Mucosa of descending colon (tissue), 3 donors: ENCODE measurements at regions not wholly inside any gene's neighbourhood (a gene's known extent, or its start where the extent isn't known, plus 50 kb on each side); places are given as distances from the start of the nearest gene placed in this dataset.

Experiments
- ATAC-seq: fragments of 200-7000 bp; cut with Tn5 transposase; one replicate; pipeline ENCODE4 v1.9.1; 2020; ENCODE audit warnings: mild to moderate bottlenecking, moderate library complexity
- DNase-seq, 3 donors: peaks; one replicate each; pipeline ENCODE4 v3.0.0-alpha.2; 2020
- H3K36me3 ChIP-seq: fragments of 200-600 bp; one replicate; pipeline ENCODE4 v1.8.0; 2021; ENCODE audit warnings: low read depth, mild to moderate bottlenecking
- H3K4me1 ChIP-seq: fragments of 200-600 bp; one replicate; pipeline ENCODE4 v1.8.0; 2021; ENCODE audit warnings: low read depth, mild to moderate bottlenecking
- H3K4me3 ChIP-seq: fragments of 200-600 bp; one replicate; pipeline ENCODE4 v1.8.0; 2021; ENCODE audit warnings: mild to moderate bottlenecking
- H3K9me3 ChIP-seq: fragments of 200-600 bp; one replicate; pipeline ENCODE4 v1.8.0; 2021; ENCODE audit warnings: mild to moderate bottlenecking
- intact Hi-C, 2 donors: fragments of 100-400 bp; cut with DNase I in 1 of 2; cut with micrococcal nuclease in 1 of 2; formaldehyde crosslinking; loops; one replicate each; pipeline versions ENCODE4 v1.11.0 to v1.11.1; 2022; cut with DNase I, micrococcal nuclease
- TF ChIP-seq, protein P1 (sequence below): fragments of 200-600 bp; IDR thresholded peaks from one replicate; pipeline ENCODE4 v1.8.0; 2022; ENCODE audit warnings: antibody characterized with exemption, mild to moderate bottlenecking
- donor health status: DM: no; HTN: no; CAD: no; lungs with moderate emphysema.
- donor health status: DM: no; HTN: no; CAD: no.
- donor health status: DM: no; HTN: yes; CAD: no.

GRCh38 chr1:164971391-164971790 lies 385.1 kb downstream of the LMX1A start:
- intact Hi-C loops, result no loop called here
- ATAC-seq, result no peak
- no peaks in the 10 kb centered on the region for H3K36me3 ChIP-seq

DNA sequence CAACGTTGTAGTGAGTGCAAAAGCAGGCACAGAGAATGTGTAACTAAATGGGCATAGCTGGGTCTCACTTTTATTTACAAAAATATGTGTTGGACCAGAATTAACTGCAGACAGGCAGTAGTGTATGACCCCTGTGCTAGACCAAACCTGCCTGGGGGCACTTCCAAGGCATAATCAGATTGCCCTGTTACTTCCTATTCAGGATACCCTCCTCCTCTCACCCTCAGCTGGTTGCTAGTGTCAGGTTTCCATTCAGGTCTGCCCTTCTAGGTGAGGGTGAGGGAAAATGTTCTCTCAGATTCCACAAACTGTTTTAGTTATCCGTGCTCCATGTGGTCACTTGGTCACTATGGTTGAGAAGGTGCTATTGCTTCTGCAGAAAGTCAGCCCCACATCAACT lies 387.3 kb downstream of the LMX1A start:
- intact Hi-C loops, result no loop called here
- ATAC-seq (no peak), DNase-seq (no peak)
- Histone ChIP-seq H3K36me3 (no peaks in the 10 kb centered on the region), H3K4me3 (no peak overlapping the region), H3K4me1 (no peaks in the 10 kb centered on the region), H3K9me3 (no peaks in the 10 kb centered on the region)
- TF ChIP-seq, protein P1, sequence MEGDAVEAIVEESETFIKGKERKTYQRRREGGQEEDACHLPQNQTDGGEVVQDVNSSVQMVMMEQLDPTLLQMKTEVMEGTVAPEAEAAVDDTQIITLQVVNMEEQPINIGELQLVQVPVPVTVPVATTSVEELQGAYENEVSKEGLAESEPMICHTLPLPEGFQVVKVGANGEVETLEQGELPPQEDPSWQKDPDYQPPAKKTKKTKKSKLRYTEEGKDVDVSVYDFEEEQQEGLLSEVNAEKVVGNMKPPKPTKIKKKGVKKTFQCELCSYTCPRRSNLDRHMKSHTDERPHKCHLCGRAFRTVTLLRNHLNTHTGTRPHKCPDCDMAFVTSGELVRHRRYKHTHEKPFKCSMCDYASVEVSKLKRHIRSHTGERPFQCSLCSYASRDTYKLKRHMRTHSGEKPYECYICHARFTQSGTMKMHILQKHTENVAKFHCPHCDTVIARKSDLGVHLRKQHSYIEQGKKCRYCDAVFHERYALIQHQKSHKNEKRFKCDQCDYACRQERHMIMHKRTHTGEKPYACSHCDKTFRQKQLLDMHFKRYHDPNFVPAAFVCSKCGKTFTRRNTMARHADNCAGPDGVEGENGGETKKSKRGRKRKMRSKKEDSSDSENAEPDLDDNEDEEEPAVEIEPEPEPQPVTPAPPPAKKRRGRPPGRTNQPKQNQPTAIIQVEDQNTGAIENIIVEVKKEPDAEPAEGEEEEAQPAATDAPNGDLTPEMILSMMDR, result no peak

More at GRCh38 chr1:164971391-164971790, 385.1 kb downstream of the LMX1A start:
- no peaks in the 10 kb centered on the region for H3K9me3 ChIP-seq
- TF ChIP-seq, protein P1, result no peak
- H3K4me3 ChIP-seq, result no peak overlapping the region
- H3K4me1 ChIP-seq, result no peaks in the 10 kb centered on the region
- DNase-seq, result no peak

DNA sequence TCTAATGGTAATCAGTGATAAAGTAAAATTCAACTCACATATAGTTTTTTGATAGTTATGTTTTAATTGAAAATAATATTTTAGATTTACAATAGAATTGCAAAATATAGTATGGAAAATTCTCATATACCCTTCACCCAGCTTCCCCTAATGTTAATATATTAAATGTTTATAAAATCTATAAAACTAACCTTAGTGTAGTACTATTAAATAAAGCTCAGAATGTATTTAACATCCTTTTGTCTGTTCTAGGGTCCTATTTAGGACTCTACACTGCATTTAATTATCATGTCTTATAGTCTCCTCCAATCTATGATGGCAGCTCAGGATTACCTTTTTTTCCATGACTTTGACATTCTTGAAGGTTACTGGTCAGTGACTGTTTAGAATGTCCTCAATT lies 389.2 kb downstream of the LMX1A start:
- TF ChIP-seq, protein P1, result no peak
- ATAC-seq, result no peak

DNA sequence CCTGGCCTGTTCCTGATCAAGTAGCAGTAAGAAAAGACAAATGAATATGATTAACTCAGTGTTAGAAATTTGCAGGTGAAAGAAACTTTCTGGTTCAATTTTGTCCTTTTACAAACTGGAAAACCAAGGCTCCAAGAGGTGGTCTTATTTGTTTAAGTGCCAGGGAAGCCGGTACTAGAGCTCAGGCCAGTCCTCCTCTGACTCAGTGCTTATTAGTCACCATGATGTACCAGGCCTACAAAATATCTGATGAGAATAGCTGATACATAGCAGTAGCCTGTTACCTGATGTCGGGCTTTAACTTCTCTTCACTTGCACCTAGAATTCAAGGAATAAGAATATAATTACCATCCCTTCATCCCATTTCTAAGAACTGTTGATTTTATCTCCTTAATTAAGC lies 394.8 kb downstream of the LMX1A start:
- Histone ChIP-seq H3K4me1 (no peaks in the 10 kb centered on the region), H3K9me3 (no peaks in the 10 kb centered on the region), H3K36me3 (no peaks in the 10 kb centered on the region), H3K4me3 (no peak overlapping the region)
- TF ChIP-seq, protein P1, result no peak
- DNase-seq (no peak), ATAC-seq (no peak)
- intact Hi-C loops, result no loop called here

More for the DNA sequence above, 389.2 kb downstream of the LMX1A start:
- H3K9me3 ChIP-seq, result no peaks in the 10 kb centered on the region
- no peaks in the 10 kb centered on the region for H3K4me1 ChIP-seq
- intact Hi-C loops, result no loop called here
- DNase-seq, result no peak
- no peaks in the 10 kb centered on the region for H3K36me3 ChIP-seq
- H3K4me3 ChIP-seq, result no peak overlapping the region

- ATAC-seq, result no peak
- no peaks in the 10 kb centered on the region for H3K36me3 ChIP-seq
- H3K9me3 ChIP-seq, result no peaks in the 10 kb centered on the region
- H3K4me3 ChIP-seq, result no peak overlapping the region
- TF ChIP-seq, protein P1, result no peak
- H3K4me1 ChIP-seq, result no peaks in the 10 kb centered on the region
- no peak for DNase-seq
- intact Hi-C loops, result no loop called here
These were observed 397.3 kb downstream of the LMX1A start for GRCh38 chr1:164958982-164959768.
